ENCODE measurements at regions not wholly inside any gene's neighbourhood (a gene's known extent, or its start where the extent isn't known, plus 50 kb on each side); places are given as distances from the start of the nearest gene placed in this dataset.

DNA sequence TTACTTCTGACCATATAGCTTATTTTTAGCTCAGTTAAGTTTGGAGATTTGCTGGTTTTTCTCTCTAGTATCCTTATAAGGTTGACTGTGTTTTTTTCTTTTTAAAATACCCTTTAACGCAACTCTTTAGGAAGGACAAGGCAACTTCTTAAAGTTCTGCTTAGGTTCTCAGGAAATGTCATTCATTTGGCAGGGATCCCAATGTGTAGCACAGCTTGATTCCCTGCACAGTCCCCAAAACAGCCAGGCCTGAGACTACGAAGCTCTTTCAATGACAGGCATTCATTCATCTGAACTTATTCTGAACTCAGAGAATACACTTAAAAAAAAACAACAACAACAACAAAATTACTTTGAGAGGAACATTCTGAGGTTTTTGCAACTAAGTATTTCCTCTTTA, 1765.8 kb downstream of the PCDH7 start:
- no peaks in the 10 kb centered on the region for H3K79me2 ChIP-seq (ENCODE audit: insufficient read depth, low read length)
- H3K9me2 ChIP-seq (ENCODE audit: low read depth, low read length), result no peaks in the 10 kb centered on the region
- H4K20me1 ChIP-seq (ENCODE audit: insufficient read depth, low read length), result no peaks in the 10 kb centered on the region
- no peaks in the 10 kb centered on the region for H3K27me3 ChIP-seq (ENCODE audit: insufficient read depth, low read length)
- no peak for TF ChIP-seq EZH2 (IDR thresholded peaks at IDR 0.05; ENCODE audit: borderline replicate concordance, low read length)
- TF ChIP-seq, protein P1, sequence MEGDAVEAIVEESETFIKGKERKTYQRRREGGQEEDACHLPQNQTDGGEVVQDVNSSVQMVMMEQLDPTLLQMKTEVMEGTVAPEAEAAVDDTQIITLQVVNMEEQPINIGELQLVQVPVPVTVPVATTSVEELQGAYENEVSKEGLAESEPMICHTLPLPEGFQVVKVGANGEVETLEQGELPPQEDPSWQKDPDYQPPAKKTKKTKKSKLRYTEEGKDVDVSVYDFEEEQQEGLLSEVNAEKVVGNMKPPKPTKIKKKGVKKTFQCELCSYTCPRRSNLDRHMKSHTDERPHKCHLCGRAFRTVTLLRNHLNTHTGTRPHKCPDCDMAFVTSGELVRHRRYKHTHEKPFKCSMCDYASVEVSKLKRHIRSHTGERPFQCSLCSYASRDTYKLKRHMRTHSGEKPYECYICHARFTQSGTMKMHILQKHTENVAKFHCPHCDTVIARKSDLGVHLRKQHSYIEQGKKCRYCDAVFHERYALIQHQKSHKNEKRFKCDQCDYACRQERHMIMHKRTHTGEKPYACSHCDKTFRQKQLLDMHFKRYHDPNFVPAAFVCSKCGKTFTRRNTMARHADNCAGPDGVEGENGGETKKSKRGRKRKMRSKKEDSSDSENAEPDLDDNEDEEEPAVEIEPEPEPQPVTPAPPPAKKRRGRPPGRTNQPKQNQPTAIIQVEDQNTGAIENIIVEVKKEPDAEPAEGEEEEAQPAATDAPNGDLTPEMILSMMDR (IDR thresholded peaks at IDR 0.05; ENCODE audit: low read length), result no peak
- no peaks in the 10 kb centered on the region for H3K9me3 ChIP-seq (ENCODE audit: low read length)
- no peaks in the 10 kb centered on the region for H3F3A ChIP-seq (ENCODE audit: insufficient read depth, low read length)
- H2AFZ ChIP-seq (ENCODE audit: low read length), result no peak overlapping the region
- no peak overlapping the region for H3K4me3 ChIP-seq (ENCODE audit: low read depth, low read length, poor library complexity, severe bottlenecking)
- no peaks in the 10 kb centered on the region for H3K4me1 ChIP-seq (ENCODE audit: insufficient read depth, low read length, severe bottlenecking)
- no peaks in the 10 kb centered on the region for H3K36me3 ChIP-seq (ENCODE audit: insufficient read depth, low read length)
- no peak overlapping the region for H3K27ac ChIP-seq (ENCODE audit: low read depth, low read length, poor library complexity, severe bottlenecking)
- H3K9ac ChIP-seq (ENCODE audit: low read length), result no peak overlapping the region
- no peak overlapping the region for H3K4me2 ChIP-seq (ENCODE audit: low read length)

DNA sequence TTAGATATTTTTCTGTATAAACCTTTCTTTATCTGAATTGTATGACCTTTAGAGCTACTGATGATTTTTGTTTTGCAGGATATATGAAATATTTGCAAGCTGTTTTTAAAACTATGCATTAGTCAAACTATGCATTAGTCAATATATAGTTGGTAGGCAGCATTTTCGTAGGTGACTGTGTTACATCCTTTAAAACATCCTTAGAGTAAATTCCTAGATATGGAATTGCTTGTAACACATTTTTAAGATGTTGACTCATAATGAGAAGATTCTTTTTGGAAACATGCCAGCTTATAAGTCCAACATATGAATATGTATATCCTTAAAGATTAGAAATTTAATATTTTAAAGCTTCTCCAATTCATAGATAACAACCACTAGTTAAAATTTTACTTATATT, 1768.5 kb downstream of the PCDH7 start:
- TF ChIP-seq EZH2 (IDR thresholded peaks at IDR 0.05; ENCODE audit: borderline replicate concordance, low read length), result no peak
- TF ChIP-seq, protein P1 (IDR thresholded peaks at IDR 0.05; ENCODE audit: low read length), result no peak
- no peaks in the 10 kb centered on the region for H3K9me2 ChIP-seq (ENCODE audit: low read depth, low read length)
- no peaks in the 10 kb centered on the region for H3K9me3 ChIP-seq (ENCODE audit: low read length)
- no peaks in the 10 kb centered on the region for H3K79me2 ChIP-seq (ENCODE audit: insufficient read depth, low read length)
- no peak overlapping the region for H3K4me3 ChIP-seq (ENCODE audit: low read depth, low read length, poor library complexity, severe bottlenecking)
- no peak overlapping the region for H2AFZ ChIP-seq (ENCODE audit: low read length)
- no peaks in the 10 kb centered on the region for H3K27me3 ChIP-seq (ENCODE audit: insufficient read depth, low read length)
- H3K4me1 ChIP-seq (ENCODE audit: insufficient read depth, low read length, severe bottlenecking), result no peaks in the 10 kb centered on the region
- H3F3A ChIP-seq (ENCODE audit: insufficient read depth, low read length), result no peaks in the 10 kb centered on the region
- H3K36me3 ChIP-seq (ENCODE audit: insufficient read depth, low read length), result no peaks in the 10 kb centered on the region
- H3K4me2 ChIP-seq (ENCODE audit: low read length), result no peak overlapping the region
- no peaks in the 10 kb centered on the region for H4K20me1 ChIP-seq (ENCODE audit: insufficient read depth, low read length)
- no peak overlapping the region for H3K27ac ChIP-seq (ENCODE audit: low read depth, low read length, poor library complexity, severe bottlenecking)
- H3K9ac ChIP-seq (ENCODE audit: low read length), result no peak overlapping the region

DNA sequence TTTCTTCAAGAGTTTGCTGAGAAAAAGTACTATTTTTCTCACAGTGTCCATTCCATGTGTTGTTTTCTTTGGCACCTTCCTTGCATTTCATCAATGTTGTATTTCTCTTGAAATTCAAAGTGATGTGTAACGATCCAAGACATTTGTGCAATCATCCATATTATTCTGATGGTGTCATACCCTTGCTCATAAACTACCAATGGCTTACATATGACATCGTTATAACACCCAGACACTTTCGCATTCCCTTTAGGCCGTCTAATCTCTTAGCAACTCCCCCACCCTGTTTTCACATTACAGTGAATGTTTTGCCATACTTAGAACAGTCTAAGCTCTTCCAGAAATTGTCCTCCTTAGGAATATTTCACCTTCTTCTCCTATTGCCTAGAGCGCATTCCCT, 1779.0 kb downstream of the PCDH7 start:
- no peaks in the 10 kb centered on the region for H3F3A ChIP-seq (ENCODE audit: insufficient read depth, low read length)
- no peaks in the 10 kb centered on the region for H3K9me3 ChIP-seq (ENCODE audit: low read length)
- no peak overlapping the region for H3K27ac ChIP-seq (ENCODE audit: low read depth, low read length, poor library complexity, severe bottlenecking)
- TF ChIP-seq EZH2 (IDR thresholded peaks at IDR 0.05; ENCODE audit: borderline replicate concordance, low read length), result no peak
- TF ChIP-seq, protein P1 (IDR thresholded peaks at IDR 0.05; ENCODE audit: low read length), result no peak
- no peaks in the 10 kb centered on the region for H3K36me3 ChIP-seq (ENCODE audit: insufficient read depth, low read length)
- H3K27me3 ChIP-seq (ENCODE audit: insufficient read depth, low read length), result no peaks in the 10 kb centered on the region
- H3K9me2 ChIP-seq (ENCODE audit: low read depth, low read length), result no peaks in the 10 kb centered on the region
- H3K4me1 ChIP-seq (ENCODE audit: insufficient read depth, low read length, severe bottlenecking), result no peaks in the 10 kb centered on the region
- no peaks in the 10 kb centered on the region for H4K20me1 ChIP-seq (ENCODE audit: insufficient read depth, low read length)
- no peak overlapping the region for H3K4me3 ChIP-seq (ENCODE audit: low read depth, low read length, poor library complexity, severe bottlenecking)
- no peak overlapping the region for H2AFZ ChIP-seq (ENCODE audit: low read length)
- H3K79me2 ChIP-seq (ENCODE audit: insufficient read depth, low read length), result no peaks in the 10 kb centered on the region
- no peak overlapping the region for H3K9ac ChIP-seq (ENCODE audit: low read length)
- H3K4me2 ChIP-seq (ENCODE audit: low read length), result no peak overlapping the region

Measured in OCI-LY1 (cell line).